GM13976 (cell line): ENCODE measurements at regions not wholly inside any gene's neighbourhood (a gene's known extent, or its start where the extent isn't known, plus 50 kb on each side); places are given as distances from the start of the nearest gene placed in this dataset.
"Not testable (repeated sequence)": the region's sequence is repeated elsewhere in the genome, so short reads cannot be mapped to it uniquely, and the experiment has no call there.

Experiments
- DNase-seq: peaks from one replicate; pipeline ENCODE4 v3.0.0; 2012; ENCODE audit warnings: low spot score
- in situ Hi-C: fragments of 300-500 bp; cut with MboI; formaldehyde crosslinking; loops from one replicate; pipeline ENCODE4 v1.12.0; 2022; ENCODE audit warnings: low sequenced_read_pairs, mixed read lengths, inconsistent platforms; ENCODE audit not compliant: unreplicated experiment
- TF ChIP-seq, protein P1 (sequence below): IDR thresholded peaks from 2 replicates; pipeline ENCODE4 v1.5.1; 2012; ENCODE audit warnings: borderline replicate concordance, mild to moderate bottlenecking; ENCODE audit not compliant: insufficient read depth; ENCODE audit errors: extremely low read depth, missing control alignments, control extremely low read depth

GRCh38 chr7:142470544-142470830, 212.6 kb upstream of the PRSS58 start:
- no peak for DNase-seq
- in situ Hi-C loops: no loop called here
- TF ChIP-seq, protein P1, sequence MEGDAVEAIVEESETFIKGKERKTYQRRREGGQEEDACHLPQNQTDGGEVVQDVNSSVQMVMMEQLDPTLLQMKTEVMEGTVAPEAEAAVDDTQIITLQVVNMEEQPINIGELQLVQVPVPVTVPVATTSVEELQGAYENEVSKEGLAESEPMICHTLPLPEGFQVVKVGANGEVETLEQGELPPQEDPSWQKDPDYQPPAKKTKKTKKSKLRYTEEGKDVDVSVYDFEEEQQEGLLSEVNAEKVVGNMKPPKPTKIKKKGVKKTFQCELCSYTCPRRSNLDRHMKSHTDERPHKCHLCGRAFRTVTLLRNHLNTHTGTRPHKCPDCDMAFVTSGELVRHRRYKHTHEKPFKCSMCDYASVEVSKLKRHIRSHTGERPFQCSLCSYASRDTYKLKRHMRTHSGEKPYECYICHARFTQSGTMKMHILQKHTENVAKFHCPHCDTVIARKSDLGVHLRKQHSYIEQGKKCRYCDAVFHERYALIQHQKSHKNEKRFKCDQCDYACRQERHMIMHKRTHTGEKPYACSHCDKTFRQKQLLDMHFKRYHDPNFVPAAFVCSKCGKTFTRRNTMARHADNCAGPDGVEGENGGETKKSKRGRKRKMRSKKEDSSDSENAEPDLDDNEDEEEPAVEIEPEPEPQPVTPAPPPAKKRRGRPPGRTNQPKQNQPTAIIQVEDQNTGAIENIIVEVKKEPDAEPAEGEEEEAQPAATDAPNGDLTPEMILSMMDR: no peak

DNA sequence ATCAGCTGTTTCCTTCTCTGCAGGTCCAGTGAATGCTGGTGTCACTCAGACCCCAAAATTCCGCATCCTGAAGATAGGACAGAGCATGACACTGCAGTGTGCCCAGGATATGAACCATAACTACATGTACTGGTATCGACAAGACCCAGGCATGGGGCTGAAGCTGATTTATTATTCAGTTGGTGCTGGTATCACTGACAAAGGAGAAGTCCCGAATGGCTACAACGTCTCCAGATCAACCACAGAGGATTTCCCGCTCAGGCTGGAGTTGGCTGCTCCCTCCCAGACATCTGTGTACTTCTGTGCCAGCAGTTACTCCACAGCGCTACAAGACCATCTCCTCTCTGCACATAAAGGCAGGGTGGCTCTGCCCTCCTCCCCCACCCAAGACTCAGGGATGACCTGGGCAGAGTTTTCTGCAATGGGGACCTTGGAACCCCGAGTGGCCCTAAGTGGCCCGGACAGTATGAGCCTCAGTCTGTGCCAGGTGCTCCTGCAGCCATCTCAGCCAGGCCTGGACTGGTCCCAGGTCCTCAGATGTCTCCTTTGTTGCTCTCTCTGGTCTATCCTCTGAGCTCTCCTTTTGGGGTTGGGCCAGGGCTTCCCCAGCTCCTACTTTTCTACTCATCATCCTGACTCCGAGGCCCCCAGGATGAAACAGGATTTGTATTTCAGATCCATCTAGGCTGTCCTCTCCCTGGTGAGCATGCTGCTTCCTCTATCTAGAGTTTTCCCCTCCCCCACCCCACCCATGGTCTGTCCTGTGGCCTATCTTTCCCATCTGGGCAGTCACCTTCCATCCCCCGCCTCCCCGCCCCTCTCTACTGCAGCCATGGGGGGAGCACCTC, 212.1 kb upstream of the PRSS58 start:
- no peak for DNase-seq
- in situ Hi-C loops: no loop called here
- TF ChIP-seq, protein P1: no peak

DNA sequence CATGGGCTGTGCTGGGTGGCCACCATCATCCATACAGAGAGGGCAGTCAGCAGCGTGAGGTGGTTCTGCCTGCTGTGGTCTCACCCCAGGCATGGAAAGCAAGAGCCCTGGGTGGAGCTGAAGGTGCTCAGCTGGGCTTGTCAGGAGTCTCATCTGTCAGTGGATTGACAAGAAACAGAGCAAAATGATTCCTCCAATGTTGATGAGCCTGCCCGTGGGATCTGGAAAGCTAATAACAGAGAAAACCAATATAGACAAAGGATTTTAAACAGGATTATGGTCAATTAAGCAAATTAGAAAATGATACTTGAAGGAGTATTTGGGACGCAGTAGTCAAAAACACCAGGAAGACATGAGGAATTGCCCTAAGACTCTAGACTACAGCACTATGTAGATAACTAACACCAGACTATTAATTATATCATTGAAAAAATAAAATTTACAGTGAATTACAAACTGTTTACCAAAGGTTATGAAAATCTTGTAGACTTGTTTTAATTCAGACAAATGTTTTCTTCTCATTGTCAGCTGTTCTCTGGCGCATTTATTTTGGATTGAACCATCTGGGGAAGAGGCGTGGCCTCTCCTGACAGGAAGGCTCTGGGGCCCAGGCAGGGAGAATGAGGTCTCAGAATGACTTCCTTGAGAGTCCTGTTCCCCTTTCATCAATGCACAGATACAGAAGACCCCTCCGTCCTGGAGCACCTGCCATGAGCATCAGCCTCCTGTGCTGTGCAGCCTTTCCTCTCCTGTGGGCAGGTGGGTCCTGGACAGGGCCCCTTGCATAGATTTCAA, 211.2 kb upstream of the PRSS58 start:
- in situ Hi-C loops: no loop called here
- no peak for DNase-seq
- TF ChIP-seq, protein P1: no peak

- in situ Hi-C loops, DNase-seq: not testable (repeated sequence)
Measured at GRCh38 chr7:142467056-142467655, 209.3 kb upstream of the PRSS58 start.

DNA sequence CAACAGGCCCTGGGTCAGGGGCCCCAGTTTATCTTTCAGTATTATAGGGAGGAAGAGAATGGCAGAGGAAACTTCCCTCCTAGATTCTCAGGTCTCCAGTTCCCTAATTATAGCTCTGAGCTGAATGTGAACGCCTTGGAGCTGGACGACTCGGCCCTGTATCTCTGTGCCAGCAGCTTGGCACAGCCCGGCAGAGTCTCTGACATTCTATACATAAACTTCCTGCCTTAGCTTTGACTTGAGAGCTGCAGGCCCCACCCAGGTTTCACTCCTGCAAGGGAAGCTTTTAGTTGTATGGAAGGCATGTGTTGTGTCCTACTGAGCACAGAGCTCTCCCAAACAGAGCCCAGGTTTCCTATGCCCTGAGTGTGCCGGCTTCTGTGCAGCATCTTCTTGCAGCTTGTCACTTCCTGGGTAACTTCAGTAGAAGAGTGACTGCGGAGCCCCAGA, 205.6 kb upstream of the PRSS58 start:
- no peak for DNase-seq
- in situ Hi-C loops: no loop called here
- TF ChIP-seq, protein P1: no peak

GRCh38 chr7:142461437-142461836, 203.6 kb upstream of the PRSS58 start:
- TF ChIP-seq, protein P1: no peak
- DNase-seq: no peak
- in situ Hi-C loops: no loop called here
